T-helper 1 cell (primary cell): ENCODE measurements at regions not wholly inside any gene's neighbourhood (a gene's known extent, or its start where the extent isn't known, plus 50 kb on each side); places are given as distances from the start of the nearest gene placed in this dataset.
"Not testable (repeated sequence)": the region's sequence is repeated elsewhere in the genome, so short reads cannot be mapped to it uniquely, and the experiment has no call there.

Experiments used
- DNase-seq, 5 donors: peaks; one replicate each; pipeline ENCODE4 v3.0.0-alpha.2; 2012 to 2020

DNA sequence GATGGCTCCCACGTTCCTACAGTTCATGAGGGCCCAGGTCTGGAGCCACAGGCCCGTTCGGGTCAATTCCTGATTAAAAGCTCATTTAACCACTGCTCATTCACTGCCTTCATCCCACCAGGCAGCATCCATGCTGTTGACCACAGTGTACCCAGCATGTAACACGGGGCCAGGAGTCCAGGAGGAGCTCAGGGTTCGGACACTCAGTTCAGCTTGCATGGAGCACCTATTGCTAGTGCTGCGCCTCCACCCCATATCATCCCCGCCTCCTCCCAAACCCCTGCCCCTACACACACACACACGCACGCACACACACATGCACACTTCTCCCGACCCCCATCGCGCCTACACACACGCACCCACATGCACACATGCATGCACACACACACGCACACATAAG, 72.9 kb upstream of the SNTG2 start:
- no peak for DNase-seq

DNA sequence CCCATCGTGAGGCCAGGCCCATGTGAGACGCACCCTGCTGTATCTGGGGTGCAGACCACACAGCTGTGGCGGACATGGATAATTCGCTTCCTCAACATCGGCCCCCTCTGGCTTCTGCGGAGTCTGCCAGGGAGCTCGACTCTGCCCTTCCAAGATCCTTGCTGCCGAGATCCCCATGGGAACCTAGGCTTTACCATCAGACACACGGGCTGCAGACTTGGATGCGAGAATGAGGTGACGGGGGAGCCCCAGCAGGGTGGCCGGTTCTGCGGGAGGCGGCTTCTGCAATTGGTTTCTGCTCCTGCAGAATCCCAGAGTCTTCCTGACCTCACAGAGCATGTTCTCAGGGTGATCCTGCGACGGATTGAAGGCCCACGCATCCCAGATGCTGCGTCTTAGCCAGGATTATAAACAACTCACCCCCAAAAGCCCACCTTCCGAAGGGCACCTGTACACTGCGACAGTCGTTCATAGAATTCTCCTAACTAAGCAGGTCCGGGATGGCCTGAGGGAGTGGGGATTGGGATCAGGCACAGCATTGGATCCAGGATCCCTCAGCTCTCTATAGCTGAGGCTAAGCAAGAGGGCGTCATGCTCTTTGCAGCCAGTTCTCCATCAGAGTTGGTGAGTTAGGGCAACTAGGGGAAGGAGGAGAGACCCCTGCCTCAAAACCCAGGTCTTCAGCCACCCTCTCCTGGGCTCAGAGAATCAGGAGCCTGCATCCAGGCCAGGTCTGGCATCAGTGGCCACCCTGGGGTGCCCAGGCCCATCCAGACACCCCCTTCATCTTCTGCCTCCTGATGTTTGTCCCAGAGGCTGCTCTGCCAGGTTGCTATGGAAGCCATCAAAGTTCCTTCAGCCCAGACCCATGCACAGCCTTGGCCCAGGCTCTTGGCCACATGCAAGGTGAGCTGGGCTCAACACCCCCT, 74.7 kb upstream of the SNTG2 start:
- no peak for DNase-seq

DNA sequence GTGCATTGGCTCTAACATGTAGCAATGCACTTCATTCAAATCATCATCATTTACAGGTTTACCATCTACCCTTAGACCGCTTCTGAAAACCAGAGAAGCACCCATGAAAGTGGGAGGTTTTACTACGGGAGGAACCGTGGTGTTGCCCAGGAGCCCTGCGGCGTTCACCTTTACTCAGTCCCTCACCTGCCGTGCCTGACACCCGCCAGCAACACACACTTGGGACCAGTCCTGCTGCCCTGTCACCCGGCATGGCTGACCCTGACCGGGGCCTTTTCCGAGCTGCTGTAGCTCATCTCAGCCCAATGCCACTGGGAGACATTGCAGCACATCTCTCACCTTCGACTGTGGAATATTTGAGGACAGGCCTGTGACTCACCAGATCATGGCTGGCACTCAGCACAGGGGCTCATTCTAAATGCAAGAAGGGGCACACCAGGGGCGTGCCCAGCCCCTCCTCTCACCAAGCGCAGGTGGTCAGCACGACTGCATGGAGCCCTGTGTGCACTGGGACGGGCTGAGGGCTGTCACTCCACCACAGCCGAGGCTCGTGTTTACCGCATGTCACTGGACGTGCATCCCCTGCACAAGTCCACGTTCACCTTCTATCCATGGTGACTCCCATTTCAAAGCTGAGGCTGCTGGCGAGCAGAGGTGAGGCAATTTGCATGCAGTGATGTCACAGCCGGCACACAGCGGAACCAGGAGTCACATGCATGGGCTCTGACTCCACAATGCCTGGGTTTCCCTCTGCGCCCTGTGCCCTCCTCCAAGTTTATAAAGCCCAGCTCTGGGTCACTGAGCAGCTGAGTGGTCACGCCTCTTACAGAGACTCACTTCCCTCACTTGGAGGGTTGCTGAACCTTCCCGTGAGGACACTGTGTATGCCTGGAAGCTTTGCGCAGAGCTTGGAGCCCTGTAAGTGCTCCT, 76.7 kb upstream of the SNTG2 start:
- no peak for DNase-seq

DNA sequence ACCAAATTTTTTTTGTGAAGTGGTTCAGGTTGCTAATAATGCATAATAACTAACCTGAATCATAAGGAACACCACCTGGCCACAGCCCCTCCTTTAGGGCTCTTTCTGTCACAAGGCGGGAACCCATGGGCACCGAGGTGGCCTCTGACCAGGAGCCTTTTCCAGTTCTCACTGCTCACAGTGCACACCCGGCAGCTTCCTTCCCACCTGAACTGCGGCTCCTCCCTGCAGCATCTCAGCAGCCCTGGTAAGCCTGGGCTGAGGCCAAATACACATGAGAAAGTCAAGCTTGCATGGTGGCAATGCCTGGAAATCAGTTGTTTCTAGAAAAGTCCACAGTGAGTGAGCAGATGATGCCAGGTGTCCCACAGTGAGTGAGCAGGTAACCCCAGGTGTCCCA, 77.6 kb upstream of the SNTG2 start:
- no peak for DNase-seq

DNA sequence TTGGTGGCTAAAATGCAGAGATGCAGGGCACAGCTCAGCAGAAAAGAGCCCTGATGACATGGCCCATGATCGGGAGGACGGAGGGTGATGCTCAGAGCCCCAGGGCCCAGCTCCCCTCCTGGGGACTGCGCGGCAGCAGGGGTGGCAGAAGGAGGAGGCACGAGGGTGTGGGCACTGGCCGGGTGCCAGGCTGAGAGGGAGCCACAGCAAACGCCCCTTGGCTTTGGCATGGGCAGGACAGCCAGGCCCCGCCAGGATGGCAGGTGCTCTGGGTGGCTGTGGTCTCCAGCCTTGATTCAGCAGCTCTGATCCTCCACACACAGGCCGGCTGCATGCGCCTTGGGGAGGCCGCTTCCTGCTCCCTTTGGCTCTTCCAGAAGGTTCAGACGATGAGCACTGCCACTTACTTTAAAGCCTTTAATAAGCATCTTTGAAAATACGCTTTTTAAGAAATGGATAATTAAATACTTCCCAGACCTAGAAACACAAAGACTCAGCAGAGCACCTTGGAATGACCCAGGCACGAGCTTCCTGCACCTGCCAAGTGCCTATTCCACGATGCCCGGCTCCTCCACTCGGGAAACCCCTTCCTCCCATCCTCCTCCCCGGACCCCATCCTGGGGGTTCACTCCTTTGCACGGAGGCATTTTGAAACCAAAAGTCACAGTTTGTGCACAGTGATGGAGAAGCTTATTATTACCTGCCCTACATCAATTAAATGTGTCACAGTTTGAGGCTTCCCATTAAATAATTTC, 78.5 kb upstream of the SNTG2 start:
- DNase-seq = no peak

DNA sequence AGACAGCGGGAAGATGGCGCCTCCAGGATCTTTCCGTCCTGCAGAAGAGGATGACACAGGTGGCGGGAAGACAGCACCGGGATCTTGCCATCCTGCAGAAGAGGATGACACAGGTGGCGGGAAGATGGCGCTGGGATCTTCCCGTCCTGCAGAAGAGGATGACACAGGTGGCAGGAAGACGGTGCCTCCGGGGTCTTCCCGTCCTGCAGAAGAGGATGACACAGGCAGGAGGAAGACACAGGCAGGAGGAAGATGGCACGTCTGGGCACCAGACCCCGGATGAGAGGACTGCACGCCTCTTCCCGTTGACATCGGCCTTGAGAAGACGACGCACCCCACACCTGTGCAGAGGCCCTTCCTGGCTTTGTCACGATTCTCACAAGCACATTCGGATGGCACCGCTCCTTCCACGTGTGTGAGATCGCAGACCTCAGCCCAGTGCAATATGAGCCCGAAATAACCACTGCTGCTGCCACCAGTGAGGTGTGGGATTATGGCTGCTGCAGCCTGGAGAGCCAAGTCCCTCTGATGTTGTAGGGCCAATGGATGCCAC, 79.4 kb upstream of the SNTG2 start:
- no peak for DNase-seq

DNA sequence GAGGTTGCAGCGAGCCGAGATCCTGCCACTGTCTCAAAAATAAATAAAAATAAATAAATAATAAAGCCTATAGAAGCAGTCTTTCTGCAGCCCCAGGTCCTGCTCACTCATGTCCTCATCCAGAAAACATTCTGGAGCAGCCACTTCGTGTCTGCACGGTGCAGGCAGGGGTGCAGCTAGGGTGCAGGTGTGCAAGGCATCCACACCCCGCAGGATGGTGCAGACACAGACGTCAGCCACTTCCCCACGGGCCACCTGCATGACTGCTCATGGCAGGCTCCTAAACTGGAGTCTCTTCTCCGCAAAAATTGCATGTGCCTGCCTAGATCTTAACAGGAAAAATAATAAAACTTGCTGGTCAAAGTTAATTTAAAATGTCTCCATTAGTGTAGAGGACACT, 80.2 kb upstream of the SNTG2 start:
- no peak for DNase-seq

DNA sequence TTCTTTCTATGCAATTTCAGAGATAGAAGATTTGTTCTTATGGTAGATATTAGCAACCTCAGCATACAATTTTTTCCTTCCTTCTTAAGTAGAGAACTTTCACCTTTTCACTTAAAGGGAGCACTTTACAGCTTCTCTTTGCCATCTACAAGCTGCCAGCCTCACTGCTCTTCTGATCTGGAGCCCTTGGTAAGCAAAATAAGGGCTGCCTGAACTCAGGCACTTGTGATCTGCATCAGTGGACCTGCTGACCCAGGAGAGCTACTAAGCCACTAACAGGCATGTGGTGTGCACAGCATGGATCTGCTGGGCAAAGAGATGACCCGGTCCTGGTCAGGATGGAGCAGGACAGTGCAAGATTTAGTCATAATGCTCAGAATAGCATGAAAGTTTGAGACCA, 80.8 kb upstream of the SNTG2 start:
- no peak for DNase-seq

DNA sequence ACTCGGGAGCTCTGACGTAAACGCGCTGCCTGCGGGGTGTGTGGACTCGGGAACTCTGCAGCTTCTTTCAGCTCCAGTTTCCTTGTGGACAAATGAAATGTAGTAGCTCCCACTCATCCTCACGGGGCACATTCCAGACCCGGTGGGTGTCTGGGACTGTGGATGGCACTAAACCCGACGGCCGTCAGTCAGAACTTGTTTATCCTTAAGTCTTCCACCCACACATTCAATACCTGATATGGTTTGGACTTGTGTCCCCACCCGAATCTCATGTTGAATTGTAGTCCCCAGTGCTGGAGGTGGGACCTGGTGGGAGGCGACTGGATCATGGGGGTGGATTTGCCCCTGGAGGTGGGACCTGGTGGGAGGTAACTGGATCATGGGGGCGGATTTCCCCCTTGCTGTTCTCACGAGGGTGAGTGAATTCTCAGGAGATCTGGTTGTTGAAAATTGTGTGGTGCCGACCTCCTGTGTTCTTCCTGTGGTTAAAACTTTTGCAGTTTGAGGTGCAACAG, 81.2 kb upstream of the SNTG2 start:
- DNase-seq = no peak

DNA sequence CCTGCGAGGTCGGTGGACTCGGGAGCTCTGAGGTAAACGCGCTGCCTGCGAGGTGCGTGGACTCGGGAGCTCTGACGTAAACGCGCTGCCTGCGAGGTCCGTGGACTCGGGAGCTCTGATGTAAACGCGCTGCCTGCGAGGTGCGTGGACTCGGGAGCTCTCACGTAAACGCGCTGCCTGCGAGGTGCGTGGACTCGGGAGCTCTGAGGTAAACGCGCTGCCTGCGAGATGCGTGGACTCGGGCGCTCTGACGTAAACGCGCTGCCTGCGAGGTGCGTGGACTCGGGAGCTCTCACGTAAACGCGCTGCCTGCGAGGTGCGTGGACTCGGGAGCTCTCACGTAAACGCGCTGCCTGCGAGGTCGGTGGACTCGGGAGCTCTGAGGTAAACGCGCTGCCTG, 81.8 kb upstream of the SNTG2 start:
- not testable (repeated sequence) for DNase-seq

DNA sequence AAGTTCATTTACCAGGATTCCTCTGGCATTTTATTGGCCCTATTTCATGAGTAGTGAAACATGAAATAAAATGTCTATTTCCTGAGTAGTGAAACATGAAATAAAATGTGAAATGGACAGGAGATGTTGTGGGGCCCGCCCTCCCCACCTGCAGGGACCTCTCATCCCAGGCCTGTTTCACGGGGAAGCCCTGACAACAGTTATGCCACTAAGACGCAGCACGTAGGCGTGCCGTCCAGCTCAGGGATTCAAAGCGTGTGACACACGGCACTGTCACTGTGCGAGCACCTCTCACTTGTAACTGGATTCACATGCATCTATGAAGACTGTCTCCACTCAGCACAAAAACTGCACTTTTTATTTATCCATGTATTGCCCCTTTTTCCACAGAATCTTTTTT, 83.4 kb upstream of the SNTG2 start:
- no peak for DNase-seq

DNA sequence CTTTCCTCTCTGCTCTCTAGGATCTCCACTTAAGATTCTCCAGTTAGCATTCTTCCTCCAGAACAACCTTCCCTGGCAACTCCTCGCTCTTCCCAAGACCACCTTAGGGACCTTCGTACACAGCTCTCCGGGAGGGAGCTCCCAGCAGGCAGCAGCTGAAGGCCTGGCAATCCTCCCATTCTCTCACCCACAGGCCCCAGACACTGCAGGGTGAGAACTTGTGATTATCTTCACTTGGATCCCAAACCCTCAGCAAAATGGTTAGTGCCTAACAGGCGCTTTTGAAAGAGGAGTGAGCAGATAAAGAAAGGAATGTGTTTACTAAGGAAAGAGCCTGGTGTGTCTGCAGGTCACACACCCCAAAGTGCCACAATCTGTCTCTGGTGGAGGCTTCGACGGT, 83.8 kb upstream of the SNTG2 start:
- DNase-seq = no peak

DNA sequence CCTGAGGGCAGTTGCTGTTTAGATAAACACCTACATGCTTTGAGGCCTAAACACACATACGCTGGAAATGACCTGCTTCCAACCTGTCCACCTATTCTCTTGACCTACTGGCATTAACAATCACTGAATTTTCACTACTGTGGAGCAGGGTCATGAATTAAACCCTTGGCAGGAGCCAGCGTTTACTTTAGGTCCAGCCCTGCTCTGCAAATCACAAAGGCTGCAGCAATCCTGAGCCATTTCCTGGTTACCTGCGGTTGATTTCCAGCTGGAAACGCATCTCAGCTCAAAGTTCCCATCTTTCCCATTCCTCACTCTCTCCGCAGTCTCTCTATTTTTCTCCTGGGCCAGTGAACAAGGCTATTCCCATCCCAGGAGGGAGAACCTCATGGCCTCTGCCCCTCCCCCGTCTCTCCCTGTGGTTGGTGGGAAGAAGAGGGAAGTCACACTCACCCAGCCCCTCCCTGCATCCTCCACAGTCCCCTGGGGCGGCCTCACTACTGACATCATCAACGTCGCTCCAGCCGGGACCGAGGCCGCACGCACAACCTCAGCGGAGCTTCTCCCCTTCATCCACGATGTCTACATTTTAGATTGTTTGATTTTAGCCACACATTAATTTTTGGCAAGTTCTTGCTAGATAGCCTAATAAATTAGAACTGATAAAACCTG, 84.5 kb upstream of the SNTG2 start:
- DNase-seq = no peak

DNA sequence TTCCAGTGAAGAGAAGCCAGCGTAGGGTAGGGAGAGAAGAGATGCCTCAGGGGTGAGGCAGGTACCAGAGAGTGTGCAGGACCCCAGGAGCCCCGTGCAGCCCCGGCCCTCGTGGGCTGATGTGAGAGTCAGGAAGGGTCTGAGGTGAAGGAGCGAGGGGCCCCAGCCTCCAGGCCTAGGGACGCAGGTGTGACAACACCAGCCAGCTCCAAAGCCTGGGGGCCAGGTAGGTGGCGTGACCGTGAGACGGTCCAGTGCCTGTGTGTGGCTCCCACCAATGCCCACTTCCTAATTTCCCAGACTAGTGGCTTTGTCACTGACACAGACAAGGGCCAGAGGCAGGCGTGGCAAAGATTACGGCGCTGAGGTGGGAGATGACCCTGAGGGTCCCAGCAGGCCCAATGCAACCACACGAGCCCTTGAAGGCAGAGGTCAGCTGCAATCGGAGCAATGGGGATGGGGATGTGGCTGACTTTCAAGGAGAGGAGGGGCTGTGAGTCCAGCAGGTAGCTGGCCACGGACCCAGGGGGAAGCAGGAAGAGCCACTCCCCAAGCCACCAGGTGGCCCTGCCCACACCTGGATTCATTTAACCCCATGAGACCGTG, 86.0 kb upstream of the SNTG2 start:
- no peak for DNase-seq

DNA sequence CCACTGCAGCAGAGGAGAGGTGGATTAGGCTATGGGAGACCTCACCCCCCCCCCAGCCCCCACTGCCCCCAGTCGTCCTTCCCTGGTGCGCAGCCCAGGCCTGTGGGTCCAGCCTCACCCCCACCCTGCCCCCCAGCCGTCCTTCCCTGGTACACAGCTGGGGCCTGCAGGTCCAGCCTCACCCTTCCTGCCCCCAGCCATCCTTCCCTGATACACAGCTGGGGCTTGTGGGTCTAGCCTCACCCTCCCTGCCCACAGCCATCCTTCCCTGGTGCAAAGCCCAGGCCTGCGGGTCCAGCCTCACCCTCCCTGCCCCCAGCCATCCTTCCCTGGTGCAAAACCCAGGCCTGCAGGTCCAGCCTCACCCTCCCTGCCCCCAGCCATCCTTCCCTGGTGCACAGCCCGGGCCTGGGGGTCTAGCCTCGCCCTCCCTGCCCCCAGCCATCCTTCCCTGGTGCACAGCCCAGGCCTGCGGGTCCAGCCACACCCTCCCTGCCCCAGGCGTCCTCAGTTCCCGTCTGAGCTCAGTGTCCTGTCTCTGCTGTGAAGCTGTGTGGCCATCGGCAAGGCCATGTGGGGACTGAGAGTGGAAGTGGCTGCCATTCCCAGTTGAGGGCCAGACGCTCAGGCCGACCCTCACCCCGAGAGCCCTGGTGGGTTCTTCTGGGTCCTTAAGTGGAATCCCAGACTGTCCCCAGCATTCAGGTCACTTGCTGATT, 86.8 kb upstream of the SNTG2 start:
- no peak for DNase-seq

DNA sequence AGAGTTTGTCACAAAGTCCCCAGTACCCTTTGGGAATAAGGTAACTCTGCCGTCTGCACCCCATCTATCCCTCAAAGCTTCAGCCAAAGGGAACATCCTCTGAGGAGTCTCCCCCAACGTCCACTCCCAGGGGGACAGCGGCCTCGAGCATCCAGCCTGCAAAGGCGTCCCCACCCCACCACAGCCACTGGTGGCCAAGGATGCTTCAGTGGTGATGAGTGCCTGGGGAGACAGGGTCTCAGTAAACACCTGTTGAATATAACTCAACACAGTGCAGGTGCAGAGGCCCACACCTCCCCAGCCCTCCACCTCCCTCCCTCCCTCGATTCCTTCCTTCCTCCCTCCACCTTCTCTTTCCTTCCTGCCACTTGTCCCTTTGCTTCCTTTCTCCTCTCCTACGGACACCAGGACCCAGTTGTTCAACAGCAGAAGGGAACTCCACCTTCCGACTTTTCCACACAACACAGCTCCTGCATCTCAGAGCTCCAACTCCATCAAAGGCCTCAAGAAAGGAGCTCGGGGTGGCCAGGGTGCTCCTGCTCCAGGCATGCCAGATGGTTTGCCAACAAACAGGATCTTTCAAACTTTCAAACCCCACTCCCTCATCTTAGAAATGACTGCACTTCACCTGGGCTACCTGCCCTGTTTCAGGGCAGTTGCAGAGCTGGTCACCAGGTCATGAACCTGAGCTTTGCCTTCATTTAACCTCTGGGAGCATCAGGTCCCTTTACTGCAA, 87.8 kb upstream of the SNTG2 start:
- DNase-seq = no peak

DNA sequence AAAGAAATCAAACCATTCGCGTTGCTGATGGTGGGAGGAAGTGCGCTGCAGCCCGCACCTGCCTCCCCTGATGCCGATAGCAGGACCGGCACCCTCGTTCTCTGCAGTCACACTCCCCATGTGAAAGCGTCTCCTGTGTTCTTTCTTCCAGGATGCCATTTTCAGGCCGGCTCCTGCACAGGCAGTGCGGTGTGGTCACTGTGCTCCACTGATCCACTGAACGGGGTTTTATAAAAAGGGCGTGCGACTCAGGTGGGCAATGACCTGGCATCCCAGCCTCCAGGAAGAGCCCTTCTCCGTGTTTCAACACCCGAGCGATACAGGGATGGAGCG, 88.3 kb upstream of the SNTG2 start:
- DNase-seq = no peak

DNA sequence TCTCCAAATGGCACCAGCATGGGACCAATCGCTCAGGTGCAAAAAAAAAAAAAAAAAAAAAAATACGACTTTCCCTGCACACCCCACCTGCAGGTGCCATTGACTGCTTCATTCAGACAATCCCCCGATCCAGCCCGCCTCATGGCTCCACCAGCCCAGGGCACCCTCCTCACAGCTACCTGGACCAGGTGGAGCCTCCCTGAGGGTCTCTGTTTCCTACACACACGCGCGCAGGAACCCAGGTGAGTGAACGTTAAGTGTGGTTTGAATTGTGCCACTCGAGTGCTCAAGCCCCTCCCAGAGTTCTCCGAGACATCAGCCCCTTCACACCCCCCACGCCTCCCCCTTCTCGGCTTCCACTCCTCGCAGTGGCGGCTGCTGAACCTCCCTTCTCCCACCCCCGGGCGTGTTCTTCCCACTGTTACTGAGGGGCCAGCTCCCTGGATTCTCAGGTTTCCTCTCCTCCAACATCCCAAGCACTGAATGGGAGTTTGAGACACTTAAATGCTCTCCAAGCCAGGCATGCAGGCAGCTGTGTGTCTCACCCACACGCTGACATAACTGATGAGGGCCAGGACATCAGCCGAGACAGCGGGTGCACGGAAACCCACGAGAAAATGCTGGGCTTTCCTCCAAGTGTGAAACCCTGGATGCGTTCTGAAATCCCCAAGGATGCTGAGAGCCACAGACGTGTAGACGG, 88.8 kb upstream of the SNTG2 start:
- DNase-seq = no peak

DNA sequence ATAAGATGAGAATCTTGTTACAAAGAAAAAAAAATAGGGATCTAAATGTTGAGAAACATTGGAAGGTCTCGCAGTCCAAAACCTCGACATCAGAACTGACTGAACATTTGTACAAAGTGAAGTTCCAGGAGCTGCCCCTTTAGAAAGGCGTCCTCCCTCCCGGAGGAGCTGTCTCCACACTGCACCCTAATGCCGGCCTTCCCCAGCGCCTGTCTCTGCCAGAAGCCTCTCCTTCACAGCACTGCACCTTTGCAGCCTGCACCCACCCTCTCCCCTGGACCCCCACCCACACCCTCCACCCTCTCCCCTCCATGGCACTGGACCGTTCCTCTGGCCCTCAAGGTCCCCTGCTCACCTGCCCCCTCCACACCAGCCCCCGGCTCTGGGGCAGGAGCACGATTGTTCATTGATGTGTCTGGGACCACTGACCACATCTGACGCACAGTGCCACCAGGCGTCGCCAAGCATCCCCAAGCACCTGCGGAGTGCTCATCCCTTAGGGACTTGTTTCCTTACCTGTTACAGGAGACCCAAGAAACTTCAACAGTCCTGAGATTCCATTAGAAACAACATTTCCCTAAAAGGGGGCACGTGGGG, 90.3 kb upstream of the SNTG2 start:
- DNase-seq = no peak
